Mesendoderm (in vitro differentiated cells): ENCODE measurements at regions not wholly inside any gene's neighbourhood (a gene's known extent, or its start where the extent isn't known, plus 50 kb on each side); places are given as distances from the start of the nearest gene placed in this dataset. TPM values are rescaled to one million over a fixed set of nuclear protein-coding genes. Genes with fewer than 3 reads are reported as not detected.

Experiments used
- small RNA-seq: library from polyadenylated mRNA; stranded (forward); fragments of <200 nt; extraction: miRNeasy Mini kit (QIAGEN cat#:217004); gene quantifications from one replicate; pipeline ENCODE3, GENCODE V24; 2013; ENCODE audit not compliant: insufficient read depth

Small RNA genes in the stretch of these regions (small RNA-seq; reads per million reads assigned to genes)
- not detected for gene AC096711.1
